K562 (cell line): ENCODE measurements at regions not wholly inside any gene's neighbourhood (a gene's known extent, or its start where the extent isn't known, plus 50 kb on each side); places are given as distances from the start of the nearest gene placed in this dataset.

Experiments
- CREB1 ChIP-seq, 2 experiments: sonication (generic) in 1 of 2; formaldehyde crosslinking in 1 of 2; IDR thresholded peaks; 2 replicates each; pipeline versions ENCODE4 v1.6.1 to v1.8.0; 2012 to 2022; ENCODE audit warnings: inconsistent platforms in 1 of 2, mild to moderate bottlenecking in 1 of 2, missing genetic modification reagents in 1 of 2, moderate library complexity in 1 of 2
- CUX1 ChIP-seq: fragments of 200-800 bp; sonication (Bioruptor generic); IDR thresholded peaks from 2 replicates; pipeline ENCODE4 v1.6.1; 2016; ENCODE audit warnings: missing genetic modification characterization, missing compliant biosample characterization
- JUNB ChIP-seq: fragments of 450-650 bp; formaldehyde crosslinking; conservative IDR thresholded peaks from 2 replicates; pipeline ENCODE4 v1.4.0; 2020; ENCODE audit warnings: mild to moderate bottlenecking
- MED1 ChIP-seq: sonication (generic); formaldehyde crosslinking; IDR thresholded peaks from 2 replicates; pipeline ENCODE4 v1.8.1; 2023; ENCODE audit warnings: missing genetic modification reagents, borderline replicate concordance
- MTA1 ChIP-seq: fragments of 450-650 bp; IDR thresholded peaks from 2 replicates; pipeline ENCODE4 v1.6.1; 2017; ENCODE audit warnings: borderline replicate concordance
- TEAD1 ChIP-seq, 2 experiments: fragments of 450-650 bp in 1 of 2; sonication (generic) in 1 of 2; formaldehyde crosslinking; IDR thresholded peaks; 2 replicates each; pipeline versions ENCODE4 v1.4.0 to v1.8.0; 2020 to 2022; ENCODE audit warnings: mild to moderate bottlenecking in 2 of 2, missing genetic modification reagents in 1 of 2
- ZNF57 ChIP-seq: fragments of 450-650 bp; formaldehyde crosslinking; IDR thresholded peaks from 2 replicates; pipeline ENCODE4 v1.4.0; 2020; ENCODE audit warnings: mild to moderate bottlenecking, moderate library complexity
- ZNF740 ChIP-seq, 3 experiments: fragments of 200-800 bp in 1 of 3; sonication (Bioruptor generic) in 1 of 3; sonication (generic) in 1 of 3; formaldehyde crosslinking in 1 of 3; IDR thresholded peaks; 2 replicates each; pipeline versions ENCODE4 v1.6.1 to v1.8.0; 2016 to 2022; ENCODE audit warnings: mild to moderate bottlenecking in 2 of 3, missing compliant biosample characterization in 2 of 3, missing genetic modification characterization in 2 of 3, missing genetic modification reagents in 1 of 3
- TF ChIP-seq, protein P1 (sequence below): fragments of 250-450 bp; sonication (Bioruptor Pico); IDR thresholded peaks from 2 replicates; pipeline ENCODE4 v1.8.0; 2022; ENCODE audit warnings: inconsistent platforms, mild to moderate bottlenecking, moderate library complexity, borderline replicate concordance
- TF ChIP-seq, protein P2 (sequence below): fragments of 450-650 bp; IDR thresholded peaks from 2 replicates; pipeline ENCODE4 v1.6.1; 2017; ENCODE audit warnings: mild to moderate bottlenecking, moderate library complexity
- TF ChIP-seq, protein P3 (sequence below): fragments of 250-450 bp; sonication (Bioruptor Pico); IDR thresholded peaks from 2 replicates; pipeline ENCODE4 v1.5.0; 2021; ENCODE audit warnings: mild to moderate bottlenecking, moderate library complexity
- TF ChIP-seq, protein P4 (sequence below): sonication (generic); formaldehyde crosslinking; IDR thresholded peaks from 2 replicates; pipeline ENCODE4 v1.8.0; 2022; ENCODE audit warnings: missing genetic modification reagents, mild to moderate bottlenecking, moderate library complexity, borderline replicate concordance

DNA sequence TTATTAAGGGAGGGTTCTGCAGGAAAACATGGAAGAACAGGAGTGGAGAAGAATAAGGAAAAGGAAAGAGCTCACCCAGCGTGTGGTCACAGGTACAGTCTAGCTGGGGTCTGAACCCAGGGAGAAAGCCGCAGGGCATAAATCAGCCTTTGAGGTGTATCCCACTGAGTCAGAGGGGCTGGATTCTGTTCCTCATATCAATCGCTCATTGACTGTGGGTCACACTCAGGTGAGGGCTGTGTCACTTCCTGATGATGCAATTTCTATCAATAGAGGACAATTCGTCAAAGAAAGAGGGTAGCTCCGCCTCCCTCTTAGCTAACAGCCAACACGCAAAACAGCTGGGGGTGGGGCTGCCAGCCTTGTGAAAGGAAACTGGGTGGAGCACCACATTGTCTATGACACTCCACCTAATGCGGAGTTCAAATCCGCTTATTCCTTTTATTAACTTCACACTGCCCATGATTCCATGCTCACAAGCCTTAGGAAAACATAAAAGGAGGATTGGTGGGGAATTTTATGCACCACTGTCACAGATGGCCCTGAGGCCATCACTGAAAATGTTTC, 176.2 kb downstream of the ICE1 start (continued):
- TF ChIP-seq ZNF740 (CRISPR knock-in tag; IDR thresholded peaks at IDR 0.05) (no peak), ZNF740 (tag; IDR thresholded peaks at IDR 0.05) (no peak), CUX1 (CRISPR knock-in tag) (peak; percentile 74; the same call in 1 of the 2 replicates), JUNB (CRISPR knock-in tag) (peak; percentile 62; the same call in 1 of the 2 replicates), TEAD1 (CRISPR knock-in tag; IDR thresholded peaks at IDR 0.05) (no peak), ZNF57 (CRISPR knock-in tag) (no peak), CREB1 (IDR thresholded peaks at IDR 0.05) (no peak), CREB1 (CRISPR knock-in tag; IDR thresholded peaks at IDR 0.05) (0 out of 2 replicates have a peak, but pooled peaks have one; percentile 14), MED1 (CRISPR knock-in tag) (no peak), MTA1 (peak; percentile 50; the same call in 1 of the 2 replicates)
- TF ChIP-seq, protein P1, sequence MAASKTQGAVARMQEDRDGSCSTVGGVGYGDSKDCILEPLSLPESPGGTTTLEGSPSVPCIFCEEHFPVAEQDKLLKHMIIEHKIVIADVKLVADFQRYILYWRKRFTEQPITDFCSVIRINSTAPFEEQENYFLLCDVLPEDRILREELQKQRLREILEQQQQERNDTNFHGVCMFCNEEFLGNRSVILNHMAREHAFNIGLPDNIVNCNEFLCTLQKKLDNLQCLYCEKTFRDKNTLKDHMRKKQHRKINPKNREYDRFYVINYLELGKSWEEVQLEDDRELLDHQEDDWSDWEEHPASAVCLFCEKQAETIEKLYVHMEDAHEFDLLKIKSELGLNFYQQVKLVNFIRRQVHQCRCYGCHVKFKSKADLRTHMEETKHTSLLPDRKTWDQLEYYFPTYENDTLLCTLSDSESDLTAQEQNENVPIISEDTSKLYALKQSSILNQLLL (CRISPR knock-in tag): no peak
- TF ChIP-seq, protein P2, sequence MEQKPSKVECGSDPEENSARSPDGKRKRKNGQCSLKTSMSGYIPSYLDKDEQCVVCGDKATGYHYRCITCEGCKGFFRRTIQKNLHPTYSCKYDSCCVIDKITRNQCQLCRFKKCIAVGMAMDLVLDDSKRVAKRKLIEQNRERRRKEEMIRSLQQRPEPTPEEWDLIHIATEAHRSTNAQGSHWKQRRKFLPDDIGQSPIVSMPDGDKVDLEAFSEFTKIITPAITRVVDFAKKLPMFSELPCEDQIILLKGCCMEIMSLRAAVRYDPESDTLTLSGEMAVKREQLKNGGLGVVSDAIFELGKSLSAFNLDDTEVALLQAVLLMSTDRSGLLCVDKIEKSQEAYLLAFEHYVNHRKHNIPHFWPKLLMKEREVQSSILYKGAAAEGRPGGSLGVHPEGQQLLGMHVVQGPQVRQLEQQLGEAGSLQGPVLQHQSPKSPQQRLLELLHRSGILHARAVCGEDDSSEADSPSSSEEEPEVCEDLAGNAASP: no peak
- TF ChIP-seq, protein P3, sequence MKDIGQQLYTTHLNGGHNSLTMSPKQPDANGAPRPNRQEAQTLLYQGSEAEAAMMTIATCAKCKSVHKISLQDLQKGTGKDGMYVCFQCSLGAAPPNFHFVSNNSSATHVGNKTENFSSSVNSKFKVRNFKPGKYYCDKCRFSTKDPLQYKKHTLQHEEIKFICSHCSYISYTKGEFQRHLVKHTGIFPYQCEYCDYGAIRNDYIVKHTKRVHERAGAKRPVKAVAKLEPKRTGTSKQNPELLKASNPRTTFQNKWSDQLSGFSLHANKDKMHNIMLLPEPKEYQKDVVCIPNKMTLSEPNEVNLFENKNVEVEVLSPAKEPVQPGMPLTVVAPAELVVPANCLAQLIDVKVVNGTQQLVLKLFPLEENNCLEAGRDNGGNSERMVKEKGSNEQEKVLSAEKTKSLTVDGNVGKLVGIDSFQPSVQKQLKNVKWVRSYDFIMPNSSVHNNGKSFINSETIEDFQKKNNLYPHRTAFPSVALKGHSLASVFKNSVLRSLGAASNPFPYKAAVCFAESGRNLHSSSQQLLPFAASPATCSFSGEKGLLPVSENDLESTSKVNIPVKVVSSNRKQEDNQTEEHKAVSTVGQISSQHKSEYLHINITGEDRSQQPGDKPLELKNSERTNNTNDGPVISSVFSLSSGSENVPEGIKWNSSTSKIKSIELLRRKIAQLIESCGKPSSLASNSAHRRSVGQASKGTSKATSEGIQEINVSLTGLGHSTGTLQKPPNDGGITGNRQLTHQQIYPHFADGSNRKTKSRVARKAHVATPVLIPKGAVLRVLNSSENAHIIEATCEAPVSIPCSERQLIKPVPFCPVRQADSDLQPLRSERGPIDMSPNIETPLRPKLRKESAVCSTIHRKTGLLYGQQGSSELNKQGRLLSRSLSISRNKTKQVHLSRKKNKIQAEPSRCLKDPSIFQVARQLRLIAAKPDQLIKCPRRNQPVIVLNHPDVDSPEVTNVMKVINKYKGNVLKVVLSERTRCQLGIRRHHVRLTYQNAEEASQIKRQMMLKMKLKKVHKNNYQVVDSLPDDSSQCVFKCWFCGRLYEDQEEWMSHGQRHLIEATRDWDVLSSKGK (CRISPR knock-in tag): no peak
- TF ChIP-seq, protein P4, sequence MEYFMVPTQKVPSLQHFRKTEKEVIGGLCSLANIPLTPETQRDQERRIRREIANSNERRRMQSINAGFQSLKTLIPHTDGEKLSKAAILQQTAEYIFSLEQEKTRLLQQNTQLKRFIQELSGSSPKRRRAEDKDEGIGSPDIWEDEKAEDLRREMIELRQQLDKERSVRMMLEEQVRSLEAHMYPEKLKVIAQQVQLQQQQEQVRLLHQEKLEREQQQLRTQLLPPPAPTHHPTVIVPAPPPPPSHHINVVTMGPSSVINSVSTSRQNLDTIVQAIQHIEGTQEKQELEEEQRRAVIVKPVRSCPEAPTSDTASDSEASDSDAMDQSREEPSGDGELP: peak; percentile 61; the same call in 1 of the 2 replicates
